GM12878 (cell line): ENCODE measurements at regions not wholly inside any gene's neighbourhood (a gene's known extent, or its start where the extent isn't known, plus 50 kb on each side); places are given as distances from the start of the nearest gene placed in this dataset.

Experiments used
- ATAC-seq: fragments of 200-7000 bp; cut with Tn5 transposase; 3 replicates; pipeline ENCODE4 v1.9.1; 2020; ENCODE audit warnings: mild to moderate bottlenecking, moderate library complexity
- BruUV-seq: library from RNA; stranded (reverse); fragments of 400-500 nt; replicated peaks from 2 replicates; lab custom pipeline; 2021; lab: Mats Ljungman, UMichigan
- CTCF ChIA-PET: fragments of 300-600 bp; sonication (Branson Sonifier 250); formaldehyde crosslinking; extraction: SDS; loops from one replicate; lab custom pipeline; 2021; ENCODE audit warnings: inconsistent platforms; lab: Yijun Ruan, JAX
- POLR2A ChIA-PET: fragments of 350-600 bp; formaldehyde crosslinking; extraction: SDS; loops from one replicate; lab custom pipeline; 2021; ENCODE audit warnings: inconsistent platforms; lab: Charles Lee
- RAD21 ChIA-PET: fragments of 300-600 bp; sonication (Branson Sonifier 250); formaldehyde crosslinking; loops from one replicate; lab custom pipeline; 2023; ENCODE audit warnings: antibody characterized with exemption; ENCODE audit not compliant: unreplicated experiment; lab: Charles Lee
- SMC1A ChIA-PET: fragments of 300-600 bp; sonication (Branson Sonifier 250); formaldehyde crosslinking; loops from one replicate; lab custom pipeline; 2023; ENCODE audit not compliant: unreplicated experiment, uncharacterized antibody; lab: Charles Lee
- DNase-seq: peaks from one replicate; pipeline ENCODE4 v3.0.0-alpha.2; 2011; ENCODE audit warnings: low read depth, low spot score
- FAIRE-seq: peaks from 3 replicates; lab custom pipeline; 2011; peaks lifted over from hg19 to GRCh38; lab: Jason Lieb, UNC
- H2AFZ ChIP-seq: 2 replicates; pipeline ENCODE4 v1.6.0; 2011; ENCODE audit warnings: low read depth, low read length, control low read depth; ENCODE audit not compliant: control insufficient read depth
- H3K27ac ChIP-seq: 2 replicates; pipeline ENCODE4 v1.5.1; 2011; ENCODE audit warnings: control low read depth; ENCODE audit not compliant: control insufficient read depth, insufficient read depth
- H3K27me3 ChIP-seq, 2 experiments: replicated peaks in 1 of 2; 2 replicates each; pipeline versions ENCODE4 v1.6.0 to v1.6.1; 2011; ENCODE audit warnings: low read length in 1 of 2; ENCODE audit not compliant: control insufficient read depth in 2 of 2, insufficient read depth in 2 of 2
- H3K36me3 ChIP-seq, 2 experiments: 2 replicates each; pipeline ENCODE4 v1.5.1; 2011; ENCODE audit warnings: low read length in 1 of 2; ENCODE audit not compliant: control insufficient read depth in 2 of 2, insufficient read depth in 2 of 2
- H3K4me1 ChIP-seq: 2 replicates; pipeline ENCODE4 v1.6.1; 2011; ENCODE audit warnings: mild to moderate bottlenecking, low read length, moderate library complexity, mixed read lengths; ENCODE audit not compliant: control insufficient read depth, insufficient read depth
- H3K4me2 ChIP-seq: 2 replicates; pipeline ENCODE4 v1.6.0; 2011; ENCODE audit warnings: control low read depth; ENCODE audit not compliant: control insufficient read depth, insufficient read depth
- H3K4me3 ChIP-seq: fragments of 200-600 bp; sonication (generic); 2 replicates; pipeline ENCODE4 v1.5.1; 2016
- H3K79me2 ChIP-seq: 2 replicates; pipeline ENCODE4 v1.6.0; 2011; ENCODE audit warnings: low read length; ENCODE audit not compliant: control insufficient read depth, insufficient read depth
- H3K9ac ChIP-seq: 2 replicates; pipeline ENCODE4 v1.8.0; 2011; ENCODE audit warnings: low read length, control low read depth, mixed read lengths; ENCODE audit not compliant: control insufficient read depth, insufficient read depth
- H3K9me3 ChIP-seq: replicated peaks from 3 replicates; pipeline ENCODE4 v1.5.1; 2011; ENCODE audit warnings: mild to moderate bottlenecking, low read length; ENCODE audit not compliant: control insufficient read depth, insufficient read depth
- H4K20me1 ChIP-seq: 2 replicates; pipeline ENCODE4 v1.6.0; 2011; ENCODE audit not compliant: control insufficient read depth, insufficient read depth
- BMI1 ChIP-seq: fragments of 450-650 bp; IDR thresholded peaks from 2 replicates; pipeline ENCODE4 v1.6.1; 2016; ENCODE audit warnings: mild to moderate bottlenecking, moderate library complexity, borderline replicate concordance
- CEBPB ChIP-seq, 2 experiments: fragments of 150-350 bp in 1 of 2; IDR thresholded peaks; 2 replicates each; pipeline ENCODE4 v1.6.1; 2012 to 2014; ENCODE audit warnings: low read depth in 2 of 2, low read length in 2 of 2, borderline replicate concordance in 1 of 2, inconsistent platforms in 1 of 2
- CHD1 ChIP-seq: IDR thresholded peaks from 2 replicates; pipeline ENCODE4 v1.6.1; 2012; ENCODE audit warnings: low read depth, low read length, improper control_type of control experiment
- LARP7 ChIP-seq: fragments of 450-650 bp; IDR thresholded peaks from 2 replicates; pipeline ENCODE4 v1.6.1; 2017; ENCODE audit warnings: mild to moderate bottlenecking
- RELA ChIP-seq: fragments of 450-650 bp; IDR thresholded peaks from 2 replicates; pipeline ENCODE4 v1.8.0; 2014; ENCODE audit warnings: borderline replicate concordance; ENCODE audit not compliant: partially characterized antibody
- SREBF2 ChIP-seq: IDR thresholded peaks from 2 replicates; pipeline ENCODE4 v1.6.1; 2012; ENCODE audit warnings: mild to moderate bottlenecking, low read length
- SUZ12 ChIP-seq: fragments of 200-600 bp; sonication (generic); IDR thresholded peaks from one replicate; pipeline ENCODE4 v1.6.1; 2018; ENCODE audit warnings: antibody characterized with exemption, mild to moderate bottlenecking; ENCODE audit not compliant: unreplicated experiment
- WGBS: methylation state at CpG from one replicate; pipeline ENCODE4 v1.1.6; 2016; ENCODE audit warnings: low lambda C conversion rate; ENCODE audit not compliant: insufficient replicate concordance, insufficient coverage; ENCODE audit errors: missing lambda C conversion rate; 5-methylcytosine and 5-hydroxymethylcytosine counted together
- in situ Hi-C: fragments of 300-500 bp; cut with MboI; formaldehyde crosslinking; loops from 9 replicates; pipeline ENCODE4 v1.14.3; 2018; ENCODE audit warnings: mixed read lengths
- intact Hi-C: fragments of 100-400 bp; cut with micrococcal nuclease; formaldehyde crosslinking; loops from one replicate; pipeline ENCODE4 v1.14.2; 2022; ENCODE audit not compliant: unreplicated experiment
- TF ChIP-seq, protein P1 (sequence below): fragments of 450-650 bp; IDR thresholded peaks from 2 replicates; pipeline ENCODE4 v1.6.1; 2017; ENCODE audit warnings: low read depth, mild to moderate bottlenecking, moderate library complexity

DNA sequence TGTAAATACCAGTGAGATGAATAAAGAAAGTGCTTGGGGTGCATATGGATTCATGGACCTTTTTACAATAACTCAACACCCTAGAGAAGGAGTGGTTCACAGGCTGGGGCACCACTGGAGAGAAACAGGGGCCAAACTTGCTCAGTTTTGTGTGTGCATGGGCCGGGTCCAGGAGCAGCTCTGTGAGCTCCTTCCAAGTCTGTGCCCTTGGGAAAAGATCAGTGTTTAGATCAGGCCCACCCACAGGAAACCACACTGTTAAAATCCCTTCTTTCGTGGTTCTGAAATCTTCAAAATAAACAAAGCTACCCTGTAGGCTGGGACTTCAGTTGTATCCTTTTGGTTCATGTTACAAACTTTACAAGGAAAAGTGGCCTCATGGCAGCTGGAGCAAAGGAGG, 156.1 kb upstream of the TMEM260 start:
- CTCF ChIA-PET: interaction anchor here (2.7 kb wide), 1 partner anchor 691 kb away, joined by 17 read pairs; no protein-coding TSS in a partner anchor
- DNase-seq (no peak), ATAC-seq (no peak), FAIRE-seq (no peak)
- POLR2A ChIA-PET: no interaction called here
- SMC1A ChIA-PET: interaction anchor here (2.1 kb wide), 1 partner anchor 11 kb away, joined by 8 read pairs; no protein-coding TSS in a partner anchor
- H3K9ac ChIP-seq: no peak overlapping the region
- H3K79me2 ChIP-seq: no peaks in the 10 kb centered on the region
- H3K4me1 ChIP-seq: no peaks in the 10 kb centered on the region
- H3K9me3 ChIP-seq: no peaks in the 10 kb centered on the region
- no peak overlapping the region for H3K4me3 ChIP-seq
- TF ChIP-seq, protein P1, sequence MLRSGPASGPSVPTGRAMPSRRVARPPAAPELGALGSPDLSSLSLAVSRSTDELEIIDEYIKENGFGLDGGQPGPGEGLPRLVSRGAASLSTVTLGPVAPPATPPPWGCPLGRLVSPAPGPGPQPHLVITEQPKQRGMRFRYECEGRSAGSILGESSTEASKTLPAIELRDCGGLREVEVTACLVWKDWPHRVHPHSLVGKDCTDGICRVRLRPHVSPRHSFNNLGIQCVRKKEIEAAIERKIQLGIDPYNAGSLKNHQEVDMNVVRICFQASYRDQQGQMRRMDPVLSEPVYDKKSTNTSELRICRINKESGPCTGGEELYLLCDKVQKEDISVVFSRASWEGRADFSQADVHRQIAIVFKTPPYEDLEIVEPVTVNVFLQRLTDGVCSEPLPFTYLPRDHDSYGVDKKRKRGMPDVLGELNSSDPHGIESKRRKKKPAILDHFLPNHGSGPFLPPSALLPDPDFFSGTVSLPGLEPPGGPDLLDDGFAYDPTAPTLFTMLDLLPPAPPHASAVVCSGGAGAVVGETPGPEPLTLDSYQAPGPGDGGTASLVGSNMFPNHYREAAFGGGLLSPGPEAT: no peak
- TF ChIP-seq RELA: no peak
- no peak for TF ChIP-seq CHD1
- no peak for TF ChIP-seq CEBPB (IDR thresholded peaks at IDR 0.05; ENCODE audit: borderline replicate concordance in 1 of 2, low read depth in 2 of 2, low read length in 2 of 2)
- TF ChIP-seq BMI1: no peak
- no peak for TF ChIP-seq SREBF2
- no peak for TF ChIP-seq SUZ12
- TF ChIP-seq LARP7: no peak
- intact Hi-C loops: no loop called here
- H3K36me3 ChIP-seq: no peaks in the 10 kb centered on the region
- H4K20me1 ChIP-seq: no peaks in the 10 kb centered on the region
- RAD21 ChIA-PET: interaction anchor here (1.3 kb wide), 1 partner anchor 977 kb away, joined by 3 read pairs; no protein-coding TSS in a partner anchor
- no TSS peak for BruUV-seq
- WGBS: 0% methylated on average over 2 of the region's 2 CpGs
- in situ Hi-C loops: no loop called here
- H3K27ac ChIP-seq: no peak overlapping the region
- H3K4me2 ChIP-seq: no peak overlapping the region
- H2AFZ ChIP-seq: no peak overlapping the region
- H3K27me3 ChIP-seq: no peaks in the 10 kb centered on the region
